H1 (cell line): ENCODE measurements at regions not wholly inside any gene's neighbourhood (a gene's known extent, or its start where the extent isn't known, plus 50 kb on each side); places are given as distances from the start of the nearest gene placed in this dataset.

ENCODE experiments used
- CTCF ChIA-PET: fragments of 300-600 bp; sonication (Branson Sonifier 250); formaldehyde crosslinking; loops from one replicate; lab custom pipeline; 2021; ENCODE audit not compliant: partially characterized antibody; lab: Charles Lee
- POLR2A ChIA-PET: fragments of 300-600 bp; sonication (Branson Sonifier 250); formaldehyde crosslinking; loops from one replicate; lab custom pipeline; 2021; ENCODE audit warnings: inconsistent platforms; ENCODE audit not compliant: partially characterized antibody; lab: Charles Lee
- DNase-seq, 2 experiments: peaks; one replicate each; pipeline versions ENCODE4 v3.0.0 to v3.0.0-alpha.2; 2010 to 2022; ENCODE audit warnings: low spot score in 2 of 2, low read depth in 1 of 2, mixed read lengths in 1 of 2
- FAIRE-seq: peaks from 2 replicates; lab custom pipeline; 2011; peaks lifted over from hg19 to GRCh38; lab: Jason Lieb, UNC
- H2AFZ ChIP-seq: 2 replicates; pipeline ENCODE4 v1.8.1; 2012; ENCODE audit warnings: low read length, inconsistent platforms
- H2AK5ac ChIP-seq: 2 replicates; pipeline ENCODE4 v1.6.1; 2013; ENCODE audit warnings: low read depth, low read length
- H2BK120ac ChIP-seq: replicated peaks from 2 replicates; pipeline ENCODE3; 2013; ENCODE audit warnings: low read depth, low read length, inconsistent platforms
- H2BK12ac ChIP-seq: 2 replicates; pipeline ENCODE4 v1.6.1; 2013; ENCODE audit warnings: low read depth, low read length
- H2BK15ac ChIP-seq: 2 replicates; pipeline ENCODE4 v1.6.1; 2013; ENCODE audit warnings: low read length
- H2BK20ac ChIP-seq: 2 replicates; pipeline ENCODE4 v1.6.1; 2013; ENCODE audit warnings: low read length
- H2BK5ac ChIP-seq: 2 replicates; pipeline ENCODE4 v1.6.1; 2013; ENCODE audit warnings: low read depth, low read length
- H3K14ac ChIP-seq: 2 replicates; pipeline ENCODE4 v1.6.1; 2013; ENCODE audit warnings: inconsistent platforms; ENCODE audit not compliant: insufficient read length
- H3K18ac ChIP-seq: 2 replicates; pipeline ENCODE4 v1.6.1; 2013; ENCODE audit warnings: low read length; ENCODE audit errors: extremely low read depth
- H3K23ac ChIP-seq: 2 replicates; pipeline ENCODE4 v1.6.1; 2013; ENCODE audit warnings: inconsistent platforms; ENCODE audit not compliant: insufficient read length
- H3K23me2 ChIP-seq: 2 replicates; pipeline ENCODE4 v1.6.1; 2013; ENCODE audit warnings: low read depth, low read length
- H3K27ac ChIP-seq: 2 replicates; pipeline ENCODE4 v1.6.1; 2011; ENCODE audit warnings: low read depth, low read length, inconsistent platforms
- H3K27me3 ChIP-seq, 4 experiments: replicated peaks in 1 of 4; 1 replicate in 1 of 4; 2 replicates in 3 of 4; pipeline versions ENCODE4 v1.6.1 to v1.8.1; 2011 to 2013; ENCODE audit warnings: low read length in 3 of 4, mild to moderate bottlenecking in 3 of 4, inconsistent platforms in 2 of 4, mixed read lengths in 2 of 4, moderate library complexity in 1 of 4; ENCODE audit not compliant: control insufficient read depth in 3 of 4, insufficient read depth in 3 of 4; ENCODE audit errors: extremely low read depth in 1 of 4
- H3K36me3 ChIP-seq, 4 experiments: 2 replicates each; pipeline versions ENCODE4 v1.6.1 to v1.8.1; 2011 to 2013; ENCODE audit warnings: mild to moderate bottlenecking in 4 of 4, low read length in 3 of 4, moderate library complexity in 2 of 4, control low read depth in 1 of 4, inconsistent platforms in 1 of 4; ENCODE audit not compliant: insufficient read depth in 4 of 4, control insufficient read depth in 2 of 4
- H3K4ac ChIP-seq: replicated peaks from 2 replicates; pipeline ENCODE3; 2013; ENCODE audit warnings: low read length, low read depth, mixed read lengths, inconsistent platforms; ENCODE audit not compliant: insufficient read length
- H3K4me1 ChIP-seq, 4 experiments: replicated peaks in 1 of 4; 1 replicate in 1 of 4; 2 replicates in 3 of 4; pipeline versions ENCODE4 v1.6.1 to v1.8.1; 2011 to 2013; ENCODE audit warnings: low read length in 3 of 4, inconsistent platforms in 2 of 4, mixed read lengths in 1 of 4; ENCODE audit not compliant: insufficient read depth in 4 of 4, control insufficient read depth in 3 of 4
- H3K4me2 ChIP-seq, 2 experiments: 2 replicates each; pipeline versions ENCODE4 v1.6.1 to v1.8.1; 2011 to 2013; ENCODE audit warnings: low read depth in 2 of 2, low read length in 2 of 2, control low read depth in 1 of 2, inconsistent platforms in 1 of 2, mild to moderate bottlenecking in 1 of 2; ENCODE audit not compliant: insufficient read depth in 1 of 2
- H3K4me3 ChIP-seq, 4 experiments: fragments of 200-600, 300-600 bp in 1 of 4; sonication (generic), shearing (Covaris generic), sonication (Bioruptor Twin) in 1 of 4; 2 replicates each; pipeline versions ENCODE4 v1.5.1 to v1.8.1; 2011 to 2016; ENCODE audit warnings: low read length in 4 of 4, low read depth in 3 of 4, control low read depth in 2 of 4, inconsistent platforms in 2 of 4, mild to moderate bottlenecking in 2 of 4, mixed read lengths in 1 of 4, moderate library complexity in 1 of 4; ENCODE audit not compliant: insufficient read depth in 2 of 4; ENCODE audit errors: extremely low read depth in 1 of 4
- H3K56ac ChIP-seq: replicated peaks from 2 replicates; pipeline ENCODE3; 2013; ENCODE audit warnings: low read depth, mild to moderate bottlenecking, mixed read lengths, low read length, inconsistent platforms; ENCODE audit not compliant: insufficient read length
- H3K79me1 ChIP-seq: 2 replicates; pipeline ENCODE4 v1.6.1; 2013; ENCODE audit warnings: low read depth, low read length, control low read depth
- H3K79me2 ChIP-seq, 2 experiments: 2 replicates each; pipeline versions ENCODE4 v1.6.1 to v1.8.1; 2012 to 2013; ENCODE audit warnings: low read length in 2 of 2, mild to moderate bottlenecking in 2 of 2, inconsistent platforms in 1 of 2; ENCODE audit not compliant: insufficient read depth in 2 of 2, control insufficient read depth in 1 of 2
- H3K9ac ChIP-seq, 4 experiments: replicated peaks in 1 of 4; 1 replicate in 1 of 4; 2 replicates in 3 of 4; pipeline versions ENCODE4 v1.6.1 to v1.8.1; 2011 to 2013; ENCODE audit warnings: low read depth in 3 of 4, low read length in 3 of 4, control low read depth in 2 of 4, mild to moderate bottlenecking in 2 of 4, moderate library complexity in 2 of 4, inconsistent platforms in 1 of 4; ENCODE audit errors: extremely low read depth in 1 of 4
- H3K9me3 ChIP-seq, 2 experiments: 2 replicates each; pipeline versions ENCODE4 v1.6.1 to v1.8.1; 2012 to 2013; ENCODE audit warnings: mild to moderate bottlenecking in 2 of 2, moderate library complexity in 2 of 2, control low read depth in 1 of 2, inconsistent platforms in 1 of 2, low read depth in 1 of 2, low read length in 1 of 2, mixed read lengths in 1 of 2; ENCODE audit not compliant: insufficient read depth in 2 of 2
- H4K20me1 ChIP-seq, 2 experiments: replicated peaks in 1 of 2; 2 replicates each; pipeline versions ENCODE3 to v1.8.1; 2011 to 2013; ENCODE audit warnings: inconsistent platforms in 2 of 2, low read length in 2 of 2, mild to moderate bottlenecking in 1 of 2; ENCODE audit not compliant: insufficient read depth in 2 of 2, control insufficient read depth in 1 of 2
- H4K5ac ChIP-seq: 2 replicates; pipeline ENCODE4 v1.6.1; 2013; ENCODE audit warnings: low read length, low read depth, mixed read lengths, inconsistent platforms; ENCODE audit not compliant: insufficient read length
- H4K8ac ChIP-seq: 2 replicates; pipeline ENCODE4 v1.8.0; 2013; ENCODE audit warnings: mild to moderate bottlenecking, moderate library complexity, low read length, inconsistent platforms; ENCODE audit not compliant: insufficient read depth; ENCODE audit errors: extremely low read depth
- H4K91ac ChIP-seq: replicated peaks from 2 replicates; pipeline ENCODE3; 2013; ENCODE audit warnings: low read length, mixed read lengths, inconsistent platforms; ENCODE audit not compliant: insufficient read length
- BRCA1 ChIP-seq: IDR thresholded peaks from 2 replicates; pipeline ENCODE4 v1.6.1; 2012; ENCODE audit warnings: low read depth, low read length, improper control_type of control experiment
- CHD2 ChIP-seq: IDR thresholded peaks from 2 replicates; pipeline ENCODE4 v1.6.1; 2012; ENCODE audit warnings: low read length, improper control_type of control experiment
- KDM5A ChIP-seq: fragments of 200-600 bp; IDR thresholded peaks from 2 replicates; pipeline ENCODE4 v1.7.1; 2012; ENCODE audit warnings: mild to moderate bottlenecking, low read length, inconsistent platforms, mixed read lengths
- POU5F1 ChIP-seq: IDR thresholded peaks from 2 replicates; pipeline ENCODE4 v1.6.1; 2011; ENCODE audit warnings: low read depth, mild to moderate bottlenecking, low read length, moderate library complexity
- SAP30 ChIP-seq: fragments of 300-600 bp; sonication (generic); IDR thresholded peaks from 2 replicates; pipeline ENCODE4 v1.7.1; 2012; ENCODE audit warnings: low read length, moderate library complexity, mild to moderate bottlenecking, inconsistent platforms; ENCODE audit not compliant: insufficient read depth, insufficient replicate concordance
- SIRT6 ChIP-seq: IDR thresholded peaks from one replicate; pipeline ENCODE4 v1.7.1; 2012; ENCODE audit warnings: low read length, inconsistent platforms
- SP4 ChIP-seq: IDR thresholded peaks from 2 replicates; pipeline ENCODE4 v1.6.1; 2012; ENCODE audit warnings: low read length, inconsistent platforms
- ZNF274 ChIP-seq: IDR thresholded peaks from 2 replicates; pipeline ENCODE4 v1.7.0; 2012; ENCODE audit warnings: low read length, borderline replicate concordance; ENCODE audit errors: extremely low read depth
- WGBS, 2 experiments: shearing (Covaris generic) in 1 of 2; methylation state at CpG; one replicate each; pipeline versions ENCODE4 v1.1.6 to v1.1.7; 2013 to 2015; ENCODE audit warnings: low lambda C conversion rate in 2 of 2, mixed read lengths in 2 of 2, inconsistent platforms in 1 of 2, low coverage in 1 of 2, missing lambda C conversion rate in 1 of 2; ENCODE audit not compliant: insufficient replicate concordance in 2 of 2, insufficient coverage in 1 of 2, insufficient read length in 1 of 2; ENCODE audit errors: extremely low coverage in 1 of 2, missing lambda C conversion rate in 1 of 2; 5-methylcytosine and 5-hydroxymethylcytosine counted together

DNA sequence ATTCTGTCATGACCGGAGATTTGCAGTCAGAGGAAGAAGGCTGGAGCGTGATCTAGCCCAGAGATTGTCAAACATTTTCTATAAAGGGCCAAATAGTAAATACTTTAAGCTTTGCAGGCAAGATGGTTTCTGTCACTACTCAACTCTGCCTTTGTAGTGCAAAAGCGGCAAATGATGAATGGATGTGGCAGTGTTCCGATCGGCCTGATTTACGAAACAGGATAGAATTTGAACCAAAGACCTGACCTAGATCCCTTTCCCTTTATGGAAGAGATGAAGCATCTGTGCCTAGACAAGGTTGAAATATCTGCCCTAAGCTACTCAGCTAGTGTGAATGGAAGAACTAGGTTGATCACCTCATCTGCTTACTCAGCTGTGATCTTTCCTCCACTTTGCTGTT lies 209.5 kb downstream of the YTHDC2 start:
- Histone ChIP-seq H2AFZ (no peak overlapping the region), H3K18ac (no peak overlapping the region), H3K56ac (no peak overlapping the region), H4K20me1 (no peaks in the 10 kb centered on the region), H3K23me2 (no peaks in the 10 kb centered on the region), H3K9me3 (no peaks in the 10 kb centered on the region), H3K79me2 (no peaks in the 10 kb centered on the region), H2BK15ac (no peak overlapping the region), H2BK12ac (no peak overlapping the region), H2BK5ac (no peak overlapping the region), H4K8ac (no peak overlapping the region), H3K4ac (no peak overlapping the region), H3K14ac (no peak overlapping the region), H3K79me1 (no peaks in the 10 kb centered on the region), H3K23ac (no peak overlapping the region), H2AK5ac (no peak overlapping the region), H2BK120ac (no peak overlapping the region), H3K9ac (no peak overlapping the region), H2BK20ac (no peak overlapping the region), H3K4me3 (no peak overlapping the region), H3K36me3 (no peaks in the 10 kb centered on the region), H3K27me3 (no peaks in the 10 kb centered on the region), H4K5ac (no peak overlapping the region), H3K27ac (no peak overlapping the region), H3K4me1 (no peaks in the 10 kb centered on the region), H3K4me2 (no peak overlapping the region), H4K91ac (no peak overlapping the region)
- 97% methylated on average over 6 of the region's 6 CpGs; no CpG with 5 or more reads in 1 of the 2 experiments for WGBS, 2 experiments
- POLR2A ChIA-PET, result interaction anchor here (0.7 kb wide), 1 partner anchor 30 kb away, joined by 3 read pairs; no protein-coding TSS in a partner anchor
- CTCF ChIA-PET, result no interaction called here
- FAIRE-seq (no peak), DNase-seq (no peak)
- no peak for TF ChIP-seq ZNF274
- no peak for TF ChIP-seq SP4
- TF ChIP-seq SIRT6, result no peak
- TF ChIP-seq CHD2, result no peak
- TF ChIP-seq KDM5A, result no peak
- no peak for TF ChIP-seq SAP30
- TF ChIP-seq POU5F1, result no peak
- TF ChIP-seq BRCA1, result no peak
